ENCODE measurements at regions not wholly inside any gene's neighbourhood (a gene's known extent, or its start where the extent isn't known, plus 50 kb on each side); places are given as distances from the start of the nearest gene placed in this dataset.
A peak's percentile ranks its signal among the peaks of the same experiment; 100 is the strongest.

- H3K9me2 ChIP-seq (replicated peaks; ENCODE audit: insufficient read depth), result no peaks in the 10 kb centered on the region
- no peaks in the 10 kb centered on the region for H3K9me3 ChIP-seq (ENCODE audit: low read depth)
- WGBS (ENCODE audit: low lambda C conversion rate, missing lambda C conversion rate), result 96% methylated on average over 6 of the region's 6 CpGs
- H3K27me3 ChIP-seq, result no peaks in the 10 kb centered on the region
- no peak overlapping the region for H2AFZ ChIP-seq
- TF ChIP-seq CTCF (IDR thresholded peaks at IDR 0.05; ENCODE audit: poor library complexity), result no peak
- TF ChIP-seq EZH2phosphoT487 (IDR thresholded peaks at IDR 0.05; ENCODE audit: low read depth, severe bottlenecking, unreplicated experiment), result no peak
- H3K36me3 ChIP-seq (replicated peaks; ENCODE audit: insufficient read depth, low read depth), result no peaks in the 10 kb centered on the region
- H3K4me2 ChIP-seq, result no peak overlapping the region
- H3K4me1 ChIP-seq (ENCODE audit: insufficient read depth), result no peaks in the 10 kb centered on the region
- H3K27ac ChIP-seq, result no peak overlapping the region
- no peaks in the 10 kb centered on the region for H4K20me1 ChIP-seq (ENCODE audit: insufficient read depth, poor library complexity, severe bottlenecking)
- no peaks in the 10 kb centered on the region for H3K79me2 ChIP-seq
- no peak overlapping the region for H3K4me3 ChIP-seq
- no peak for DNase-seq (ENCODE audit: low spot score)
Observed at GRCh38 chr13:89541091-89542030, 1806.1 kb upstream of the MIR17HG start.

GRCh38 chr13:89550938-89551337, 1796.5 kb upstream of the MIR17HG start:
- Histone ChIP-seq H3K27ac (no peak overlapping the region), H4K20me1 (ENCODE audit: insufficient read depth, poor library complexity, severe bottlenecking) (no peaks in the 10 kb centered on the region), H3K4me1 (ENCODE audit: insufficient read depth) (no peaks in the 10 kb centered on the region), H3K79me2 (no peaks in the 10 kb centered on the region), H2AFZ (no peak overlapping the region), H3K4me3 (no peak overlapping the region), H3K9me3 (ENCODE audit: low read depth) (no peaks in the 10 kb centered on the region), H3K36me3 (replicated peaks; ENCODE audit: insufficient read depth, low read depth) (no peaks in the 10 kb centered on the region), H3K9me2 (replicated peaks; ENCODE audit: insufficient read depth) (no peaks in the 10 kb centered on the region), H3K4me2 (no peak overlapping the region), H3K27me3 (no peaks in the 10 kb centered on the region)
- 71% methylated on average over 5 of the region's 5 CpGs for WGBS (ENCODE audit: low lambda C conversion rate, missing lambda C conversion rate)
- no peak for DNase-seq (ENCODE audit: low spot score)
- no peak for TF ChIP-seq EZH2 (IDR thresholded peaks at IDR 0.05; ENCODE audit: borderline replicate concordance)
- TF ChIP-seq CTCF (IDR thresholded peaks at IDR 0.05; ENCODE audit: poor library complexity), result no peak
- TF ChIP-seq EZH2phosphoT487 (IDR thresholded peaks at IDR 0.05; ENCODE audit: low read depth, severe bottlenecking, unreplicated experiment), result no peak

GRCh38 chr13:89554801-89555200, 1792.7 kb upstream of the MIR17HG start:
- H3K4me1 ChIP-seq (ENCODE audit: insufficient read depth), result no peaks in the 10 kb centered on the region
- no peak overlapping the region for H3K4me2 ChIP-seq
- H3K79me2 ChIP-seq, result no peaks in the 10 kb centered on the region
- no peak overlapping the region for H2AFZ ChIP-seq
- no peaks in the 10 kb centered on the region for H3K9me3 ChIP-seq (ENCODE audit: low read depth)
- no peaks in the 10 kb centered on the region for H4K20me1 ChIP-seq (ENCODE audit: insufficient read depth, poor library complexity, severe bottlenecking)
- H3K9me2 ChIP-seq (replicated peaks; ENCODE audit: insufficient read depth), result no peaks in the 10 kb centered on the region
- peak; percentile 14 for DNase-seq (ENCODE audit: low spot score)
- TF ChIP-seq EZH2phosphoT487 (IDR thresholded peaks at IDR 0.05; ENCODE audit: low read depth, severe bottlenecking, unreplicated experiment) (no peak), EZH2 (IDR thresholded peaks at IDR 0.05; ENCODE audit: borderline replicate concordance) (no peak), CTCF (IDR thresholded peaks at IDR 0.05; ENCODE audit: poor library complexity) (no peak)
- no peak overlapping the region for H3K27ac ChIP-seq
- no peaks in the 10 kb centered on the region for H3K27me3 ChIP-seq
- WGBS (ENCODE audit: low lambda C conversion rate, missing lambda C conversion rate), result 21% methylated on average over 1 of the region's 1 CpG
- H3K4me3 ChIP-seq, result no peak overlapping the region
- H3K36me3 ChIP-seq (replicated peaks; ENCODE audit: insufficient read depth, low read depth), result no peaks in the 10 kb centered on the region
